ENCODE measurements at regions not wholly inside any gene's neighbourhood (a gene's known extent, or its start where the extent isn't known, plus 50 kb on each side); places are given as distances from the start of the nearest gene placed in this dataset.
A peak's percentile ranks its signal among the peaks of the same experiment; 100 is the strongest.

- Mint-ChIP-seq H3K4me1 (peaks cover 10% of the 10 kb centered on the region), H3K27ac (no peak overlapping the region), H3K27me3 (ENCODE audit: insufficient read depth) (peaks cover 12% of the 10 kb centered on the region), H3K36me3 (ENCODE audit: low read depth) (no peaks in the 10 kb centered on the region), H3K9me3 (peaks cover 11% of the 10 kb centered on the region), H3K4me3 (no peak overlapping the region)
- no peaks in the 10 kb centered on the region for H3K4me1 ChIP-seq (ENCODE audit: control insufficient read depth, insufficient read depth, low read length)
- peak; percentile 90 for DNase-seq
- no peak overlapping the region for H3K4me3 ChIP-seq (ENCODE audit: low read length)
- no peaks in the 10 kb centered on the region for H3K36me3 ChIP-seq (ENCODE audit: control insufficient read depth, insufficient read depth, low read length)
- H3K27ac ChIP-seq (ENCODE audit: low read depth, low read length) = no peak overlapping the region
- H3K27me3 ChIP-seq (ENCODE audit: control insufficient read depth, insufficient read depth, low read length, poor library complexity, severe bottlenecking) = no peaks in the 10 kb centered on the region
- WGBS, 2 experiments (ENCODE audit: insufficient coverage in 1 of 2, insufficient read length in 1 of 2) = 72 to 76% methylated on average over 3 to 7 of the region's 7 CpGs
- peak; percentile 77 for TF ChIP-seq CTCF (conservative IDR thresholded peaks at IDR 0.05)
- H3K9me3 ChIP-seq (ENCODE audit: control insufficient read depth, low read length) = peaks cover 5% of the 10 kb centered on the region
- no peak overlapping the region for H3K9ac ChIP-seq (ENCODE audit: extremely low read depth, low read length, poor library complexity, severe bottlenecking)
Measured at GRCh38 chr1:29698033-29698432, 461.7 kb downstream of the PTPRU start.

GRCh38 chr1:29697391-29697780, 461.1 kb downstream of the PTPRU start:
- no peak overlapping the region for H3K27ac ChIP-seq (ENCODE audit: low read depth, low read length)
- peaks cover 12% of the 10 kb centered on the region for H3K27me3 Mint-ChIP-seq (ENCODE audit: insufficient read depth)
- peaks cover 10% of the 10 kb centered on the region for H3K4me1 Mint-ChIP-seq
- H3K4me3 Mint-ChIP-seq = no peak overlapping the region
- peaks cover 11% of the 10 kb centered on the region for H3K9me3 Mint-ChIP-seq
- H3K36me3 ChIP-seq (ENCODE audit: control insufficient read depth, insufficient read depth, low read length) = no peaks in the 10 kb centered on the region
- no peak overlapping the region for H3K27ac Mint-ChIP-seq
- no peak overlapping the region for H3K9ac ChIP-seq (ENCODE audit: extremely low read depth, low read length, poor library complexity, severe bottlenecking)
- H3K27me3 ChIP-seq (ENCODE audit: control insufficient read depth, insufficient read depth, low read length, poor library complexity, severe bottlenecking) = no peaks in the 10 kb centered on the region
- H3K4me1 ChIP-seq (ENCODE audit: control insufficient read depth, insufficient read depth, low read length) = no peaks in the 10 kb centered on the region
- WGBS, 2 experiments (ENCODE audit: insufficient coverage in 1 of 2, insufficient read length in 1 of 2) = 88 to 98% methylated on average over 6 to 10 of the region's 10 CpGs
- no peak overlapping the region for H3K4me3 ChIP-seq (ENCODE audit: low read length)
- TF ChIP-seq CTCF (conservative IDR thresholded peaks at IDR 0.05) = no peak
- H3K9me3 ChIP-seq (ENCODE audit: control insufficient read depth, low read length) = peaks cover 5% of the 10 kb centered on the region
- DNase-seq = no peak
- H3K36me3 Mint-ChIP-seq (ENCODE audit: low read depth) = no peaks in the 10 kb centered on the region

GRCh38 chr1:29696656-29697390, 460.5 kb downstream of the PTPRU start:
- no peak overlapping the region for H3K27ac ChIP-seq (ENCODE audit: low read depth, low read length)
- H3K4me1 Mint-ChIP-seq = peaks cover 10% of the 10 kb centered on the region
- no peak overlapping the region for H3K4me3 Mint-ChIP-seq
- DNase-seq = no peak
- H3K9me3 ChIP-seq (ENCODE audit: control insufficient read depth, low read length) = peaks cover 5% of the 10 kb centered on the region
- no peak overlapping the region for H3K9ac ChIP-seq (ENCODE audit: extremely low read depth, low read length, poor library complexity, severe bottlenecking)
- H3K27me3 ChIP-seq (ENCODE audit: control insufficient read depth, insufficient read depth, low read length, poor library complexity, severe bottlenecking) = no peaks in the 10 kb centered on the region
- peaks cover 12% of the 10 kb centered on the region for H3K27me3 Mint-ChIP-seq (ENCODE audit: insufficient read depth)
- peaks cover 11% of the 10 kb centered on the region for H3K9me3 Mint-ChIP-seq
- H3K27ac Mint-ChIP-seq = no peak overlapping the region
- no peaks in the 10 kb centered on the region for H3K36me3 Mint-ChIP-seq (ENCODE audit: low read depth)
- H3K4me1 ChIP-seq (ENCODE audit: control insufficient read depth, insufficient read depth, low read length) = no peaks in the 10 kb centered on the region
- no peak for TF ChIP-seq CTCF (conservative IDR thresholded peaks at IDR 0.05)
- 79 to 84% methylated on average over 8 to 20 of the region's 20 CpGs for WGBS, 2 experiments (ENCODE audit: insufficient coverage in 1 of 2, insufficient read length in 1 of 2)
- no peak overlapping the region for H3K4me3 ChIP-seq (ENCODE audit: low read length)
- no peaks in the 10 kb centered on the region for H3K36me3 ChIP-seq (ENCODE audit: control insufficient read depth, insufficient read depth, low read length)

Measured in endodermal cell (in vitro differentiated cells).